ENCODE measurements at regions not wholly inside any gene's neighbourhood (a gene's known extent, or its start where the extent isn't known, plus 50 kb on each side); places are given as distances from the start of the nearest gene placed in this dataset.
"Not testable (repeated sequence)": the region's sequence is repeated elsewhere in the genome, so short reads cannot be mapped to it uniquely, and the experiment has no call there.

- DNase-seq = not testable (repeated sequence)
These were observed 133.1 kb downstream of the TSEN15 start for GRCh38 chr1:184184614-184185013.

GRCh38 chr1:184185347-184185746 lies 133.8 kb downstream of the TSEN15 start:
- DNase-seq = no peak

GRCh38 chr1:184186167-184186566 lies 134.6 kb downstream of the TSEN15 start:
- no peak for DNase-seq

- DNase-seq = no peak
These were observed 135.6 kb downstream of the TSEN15 start for GRCh38 chr1:184187097-184187496.

GRCh38 chr1:184188037-184188436 lies 136.5 kb downstream of the TSEN15 start:
- no peak for DNase-seq

- DNase-seq = no peak
These were observed 137.8 kb downstream of the TSEN15 start for GRCh38 chr1:184189361-184189760.

GRCh38 chr1:184190616-184191015 lies 139.1 kb downstream of the TSEN15 start:
- DNase-seq = no peak

GRCh38 chr1:184191181-184191621 lies 139.7 kb downstream of the TSEN15 start:
- peak; percentile 7 to 46 for DNase-seq

- DNase-seq = no peak
These were observed 141.3 kb downstream of the TSEN15 start for GRCh38 chr1:184192796-184193195.

GRCh38 chr1:184193451-184193850 lies 141.9 kb downstream of the TSEN15 start:
- no peak for DNase-seq

- no peak for DNase-seq
These were observed 142.7 kb downstream of the TSEN15 start for GRCh38 chr1:184194236-184194635.

GRCh38 chr1:184195722-184196121 lies 144.2 kb downstream of the TSEN15 start:
- DNase-seq = not testable (repeated sequence)

- no peak for DNase-seq
These were observed 146.3 kb downstream of the TSEN15 start for GRCh38 chr1:184197831-184198230.

GRCh38 chr1:184199036-184199435 lies 147.5 kb downstream of the TSEN15 start:
- no peak for DNase-seq

- no peak for DNase-seq
These were observed 148.0 kb downstream of the TSEN15 start for GRCh38 chr1:184199438-184200085.

GRCh38 chr1:184208622-184209021 lies 157.1 kb downstream of the TSEN15 start:
- DNase-seq = no peak

GRCh38 chr1:184210031-184210430 lies 158.5 kb downstream of the TSEN15 start:
- DNase-seq = no peak

GRCh38 chr1:184210862-184211261 lies 159.3 kb downstream of the TSEN15 start:
- no peak for DNase-seq

GRCh38 chr1:184212649-184213314 lies 161.3 kb downstream of the TSEN15 start:
- no peak for DNase-seq

GRCh38 chr1:184214128-184214527 lies 162.6 kb downstream of the TSEN15 start:
- no peak for DNase-seq

GRCh38 chr1:184215274-184215925 lies 163.9 kb downstream of the TSEN15 start:
- no peak for DNase-seq

GRCh38 chr1:184218458-184219075 lies 167.0 kb downstream of the TSEN15 start:
- peak in 1 of 2 donors; percentile 49 for DNase-seq

- DNase-seq = no peak
These were observed 167.4 kb upstream of the C1orf21 start for GRCh38 chr1:184219414-184219813.

- DNase-seq = no peak
These were observed 166.9 kb upstream of the C1orf21 start for GRCh38 chr1:184219883-184220282.
